GM12874 (cell line): ENCODE measurements at regions not wholly inside any gene's neighbourhood (a gene's known extent, or its start where the extent isn't known, plus 50 kb on each side); places are given as distances from the start of the nearest gene placed in this dataset.

Source experiments
- TF ChIP-seq, protein P1 (sequence below): IDR thresholded peaks from 2 replicates; pipeline ENCODE4 v1.5.1; 2011; ENCODE audit warnings: low read depth, mild to moderate bottlenecking, control low read depth, low read length, moderate library complexity; ENCODE audit not compliant: insufficient read depth

DNA sequence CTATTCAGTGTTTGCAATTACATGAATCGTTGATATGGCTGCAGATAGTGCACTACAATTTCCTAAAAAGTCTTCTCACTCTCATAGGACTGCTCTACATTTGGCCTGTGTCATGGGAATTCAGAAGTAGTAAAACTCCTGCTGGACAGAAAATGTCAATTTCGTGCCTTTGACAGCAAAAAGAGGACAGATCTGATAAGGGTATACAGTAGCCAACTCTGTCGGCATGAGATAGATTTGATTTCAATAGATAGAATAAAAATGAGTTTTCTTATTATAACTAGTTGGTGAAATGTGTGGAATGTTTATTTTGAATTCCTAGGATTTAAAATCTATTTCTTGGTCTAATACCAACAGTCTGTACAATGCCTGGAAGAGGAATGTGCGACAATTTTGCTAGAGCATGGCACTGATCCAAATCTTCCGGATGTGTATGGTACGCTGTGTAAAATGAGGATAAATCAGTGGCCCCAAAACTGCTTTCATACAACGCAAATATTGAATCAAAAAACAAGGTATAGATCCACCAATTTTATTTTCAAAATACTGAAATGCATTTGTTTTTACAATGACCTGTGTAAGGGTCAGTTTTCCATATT lies 133.5 kb upstream of the CDK13 start:
- TF ChIP-seq, protein P1, sequence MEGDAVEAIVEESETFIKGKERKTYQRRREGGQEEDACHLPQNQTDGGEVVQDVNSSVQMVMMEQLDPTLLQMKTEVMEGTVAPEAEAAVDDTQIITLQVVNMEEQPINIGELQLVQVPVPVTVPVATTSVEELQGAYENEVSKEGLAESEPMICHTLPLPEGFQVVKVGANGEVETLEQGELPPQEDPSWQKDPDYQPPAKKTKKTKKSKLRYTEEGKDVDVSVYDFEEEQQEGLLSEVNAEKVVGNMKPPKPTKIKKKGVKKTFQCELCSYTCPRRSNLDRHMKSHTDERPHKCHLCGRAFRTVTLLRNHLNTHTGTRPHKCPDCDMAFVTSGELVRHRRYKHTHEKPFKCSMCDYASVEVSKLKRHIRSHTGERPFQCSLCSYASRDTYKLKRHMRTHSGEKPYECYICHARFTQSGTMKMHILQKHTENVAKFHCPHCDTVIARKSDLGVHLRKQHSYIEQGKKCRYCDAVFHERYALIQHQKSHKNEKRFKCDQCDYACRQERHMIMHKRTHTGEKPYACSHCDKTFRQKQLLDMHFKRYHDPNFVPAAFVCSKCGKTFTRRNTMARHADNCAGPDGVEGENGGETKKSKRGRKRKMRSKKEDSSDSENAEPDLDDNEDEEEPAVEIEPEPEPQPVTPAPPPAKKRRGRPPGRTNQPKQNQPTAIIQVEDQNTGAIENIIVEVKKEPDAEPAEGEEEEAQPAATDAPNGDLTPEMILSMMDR: no peak

DNA sequence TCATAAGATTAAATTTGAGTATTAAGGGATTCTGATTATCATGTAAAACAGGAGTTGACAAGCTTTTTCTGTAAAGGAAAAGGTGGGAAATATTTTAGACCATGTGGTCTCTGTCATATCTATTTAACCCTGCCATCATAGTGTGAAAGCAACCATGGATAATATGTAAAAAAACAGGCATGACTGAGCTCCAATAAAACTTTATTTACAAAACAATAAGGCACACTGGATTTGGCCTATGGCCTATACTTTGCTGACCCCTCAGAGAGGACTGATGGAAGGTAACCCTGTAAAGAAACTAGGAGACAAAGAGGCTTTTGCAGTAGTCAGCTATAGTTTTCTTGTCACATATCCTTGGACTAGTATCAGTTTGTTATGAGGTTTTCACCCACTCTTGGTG lies 130.5 kb upstream of the CDK13 start:
- TF ChIP-seq, protein P1: no peak

DNA sequence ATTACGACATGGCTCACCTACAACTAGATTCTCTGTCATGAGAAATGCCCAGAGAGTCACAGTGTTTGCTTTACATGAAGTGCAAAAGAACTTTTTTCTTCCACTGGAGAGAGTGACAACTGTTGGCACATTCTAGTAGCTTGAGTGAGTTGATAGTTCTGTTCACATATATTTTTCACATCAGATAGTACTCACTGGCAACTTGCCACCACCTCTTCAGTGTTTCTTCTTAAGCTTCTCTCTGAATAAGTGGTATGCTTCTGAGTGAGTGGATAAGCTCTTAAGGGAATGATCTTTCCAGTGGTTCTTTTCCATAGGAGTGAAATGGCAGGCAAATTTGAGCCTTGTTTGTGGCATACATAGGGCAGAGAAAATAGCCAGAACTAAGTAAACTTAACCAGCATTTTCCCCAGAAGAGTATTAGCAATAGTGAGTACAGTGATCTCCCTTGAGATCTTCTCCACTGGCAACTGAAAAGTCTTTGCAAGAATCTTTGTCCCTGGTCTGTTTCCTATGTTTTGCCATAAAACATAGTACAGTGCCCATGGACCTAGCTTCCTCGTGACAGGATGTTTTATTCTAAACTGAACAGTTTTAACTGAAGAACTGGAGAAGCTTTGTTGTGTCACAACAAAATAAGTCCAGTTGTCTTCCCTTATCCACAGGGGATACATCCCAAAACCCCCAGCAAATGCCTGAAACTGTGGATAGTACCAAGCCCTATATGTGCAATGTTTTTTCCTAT lies 125.4 kb upstream of the CDK13 start:
- TF ChIP-seq, protein P1: no peak

DNA sequence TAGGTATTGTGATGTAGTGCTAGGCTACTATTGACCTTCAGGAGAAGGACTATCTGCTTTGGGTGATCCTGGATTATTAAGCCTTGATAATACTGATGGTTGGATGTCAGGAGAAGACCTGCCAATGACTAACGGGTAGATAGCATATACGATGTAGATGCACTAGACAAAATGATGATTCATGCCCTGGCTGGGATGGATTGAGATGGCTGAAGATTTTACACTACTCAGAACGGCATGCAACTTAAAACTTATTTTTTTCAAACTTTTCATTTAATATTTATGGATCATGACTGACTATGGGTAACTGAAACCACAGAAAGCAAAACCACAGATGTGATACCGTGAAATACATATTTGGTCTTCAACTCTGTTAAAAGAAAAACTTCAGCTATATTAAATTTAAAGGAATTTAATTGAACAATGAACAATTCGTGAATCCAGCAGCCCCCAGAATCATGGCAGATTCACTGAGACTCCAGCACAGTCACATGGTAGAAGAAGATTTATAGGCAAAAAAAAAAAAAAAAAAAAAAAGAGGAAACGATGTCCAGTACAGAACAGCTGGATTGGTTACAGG lies 124.6 kb upstream of the CDK13 start:
- TF ChIP-seq, protein P1: no peak

DNA sequence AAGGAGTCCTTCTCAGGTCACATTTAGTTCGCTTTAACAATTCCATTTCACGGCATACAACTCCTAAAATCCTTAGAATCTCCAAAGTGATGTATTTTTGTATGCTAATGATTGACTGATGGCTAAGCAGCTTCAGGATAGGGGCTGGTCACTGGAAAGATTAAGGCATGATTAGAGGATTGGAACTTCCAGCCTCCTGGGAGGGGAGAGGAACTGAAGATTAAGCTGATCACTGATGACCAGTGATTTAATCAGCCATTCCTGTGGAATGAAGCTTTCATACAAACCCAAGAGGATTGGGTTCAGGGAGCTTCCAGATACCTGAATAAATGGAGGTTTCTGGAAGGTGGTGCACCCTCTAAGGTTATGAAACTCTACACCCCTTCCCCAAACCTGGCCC lies 123.9 kb upstream of the CDK13 start:
- TF ChIP-seq, protein P1: no peak

DNA sequence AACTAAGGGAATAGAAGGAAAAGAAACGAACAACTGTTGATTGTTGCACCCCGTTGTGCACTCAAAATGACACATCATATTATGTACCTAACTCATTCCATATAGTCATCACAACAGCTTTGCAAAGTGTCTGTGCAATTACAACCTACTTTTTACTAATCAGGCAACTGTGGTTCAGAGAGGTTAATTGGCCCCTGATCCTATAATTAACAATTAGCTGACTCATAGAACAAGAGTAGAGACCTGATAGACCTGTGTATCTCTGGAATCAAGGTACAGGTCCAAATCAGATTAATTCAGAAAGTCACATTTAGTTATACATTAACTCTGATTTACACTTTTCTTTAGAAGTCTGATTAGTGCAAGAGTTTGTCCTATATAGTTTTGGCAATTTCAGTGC lies 122.5 kb upstream of the CDK13 start:
- TF ChIP-seq, protein P1: no peak

DNA sequence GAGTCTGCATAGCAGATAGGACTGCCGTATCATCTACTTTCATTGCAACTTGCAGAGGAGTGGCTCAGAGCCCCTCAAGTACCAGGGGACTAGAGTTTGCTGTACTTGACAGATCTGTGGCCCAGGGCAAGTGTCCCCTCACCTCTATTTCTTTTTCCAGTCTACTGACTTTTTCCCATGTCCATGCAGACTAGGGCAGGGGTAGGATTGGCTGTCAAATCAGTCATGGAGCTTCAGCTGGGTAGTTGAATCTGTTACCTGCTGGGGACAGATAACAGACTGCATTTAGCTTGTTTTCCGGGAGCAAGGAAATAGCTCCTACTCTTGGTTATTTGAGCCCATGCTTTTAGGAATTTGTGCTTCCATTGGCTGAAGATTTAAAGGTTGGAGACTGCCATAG lies 121.0 kb upstream of the CDK13 start:
- TF ChIP-seq, protein P1: no peak
